Astrocyte of the hippocampus (primary cell): ENCODE measurements at regions not wholly inside any gene's neighbourhood (a gene's known extent, or its start where the extent isn't known, plus 50 kb on each side); places are given as distances from the start of the nearest gene placed in this dataset.

Experiments
- DNase-seq: peaks from one replicate; pipeline ENCODE4 v3.0.0; 2011; ENCODE audit warnings: low read depth, low spot score

DNA sequence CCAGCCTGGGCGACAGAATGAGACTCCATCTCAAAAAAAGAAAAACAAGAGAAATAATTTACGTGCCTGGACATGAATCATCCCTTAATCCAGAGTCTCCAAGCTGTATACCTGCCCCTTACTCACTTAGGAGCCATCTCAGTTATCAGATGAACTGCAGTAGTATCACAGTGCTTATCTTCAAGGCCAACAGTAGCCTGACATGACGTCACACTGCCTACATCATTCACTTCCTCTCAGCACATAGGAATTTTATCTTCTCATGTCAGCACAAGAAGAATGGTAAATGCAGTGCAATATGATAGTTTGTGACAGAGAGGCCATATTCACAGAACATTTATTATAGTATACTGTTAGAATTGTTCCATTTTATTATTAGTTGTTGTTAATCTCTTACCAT is 216.6 kb downstream of the SS18 start:
- DNase-seq, result no peak

DNA sequence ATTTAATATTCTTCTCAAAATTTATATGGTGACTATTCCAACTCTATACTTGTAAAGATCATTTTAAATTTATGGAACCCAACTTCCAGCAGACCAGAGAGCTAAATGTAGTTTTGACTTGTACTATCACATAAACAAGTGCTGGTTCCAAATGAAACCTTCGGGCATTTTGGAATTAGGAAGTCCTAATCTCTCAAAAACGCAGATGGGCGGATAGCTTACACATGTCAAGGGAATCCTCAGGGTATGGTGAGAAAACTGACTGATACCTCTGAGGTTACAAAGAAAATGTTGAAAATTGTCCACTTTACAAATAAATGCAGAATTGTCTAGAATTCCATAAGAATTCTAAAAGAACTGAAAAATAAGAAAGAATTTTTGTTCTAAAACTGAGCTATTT is 224.1 kb downstream of the SS18 start:
- no peak for DNase-seq

DNA sequence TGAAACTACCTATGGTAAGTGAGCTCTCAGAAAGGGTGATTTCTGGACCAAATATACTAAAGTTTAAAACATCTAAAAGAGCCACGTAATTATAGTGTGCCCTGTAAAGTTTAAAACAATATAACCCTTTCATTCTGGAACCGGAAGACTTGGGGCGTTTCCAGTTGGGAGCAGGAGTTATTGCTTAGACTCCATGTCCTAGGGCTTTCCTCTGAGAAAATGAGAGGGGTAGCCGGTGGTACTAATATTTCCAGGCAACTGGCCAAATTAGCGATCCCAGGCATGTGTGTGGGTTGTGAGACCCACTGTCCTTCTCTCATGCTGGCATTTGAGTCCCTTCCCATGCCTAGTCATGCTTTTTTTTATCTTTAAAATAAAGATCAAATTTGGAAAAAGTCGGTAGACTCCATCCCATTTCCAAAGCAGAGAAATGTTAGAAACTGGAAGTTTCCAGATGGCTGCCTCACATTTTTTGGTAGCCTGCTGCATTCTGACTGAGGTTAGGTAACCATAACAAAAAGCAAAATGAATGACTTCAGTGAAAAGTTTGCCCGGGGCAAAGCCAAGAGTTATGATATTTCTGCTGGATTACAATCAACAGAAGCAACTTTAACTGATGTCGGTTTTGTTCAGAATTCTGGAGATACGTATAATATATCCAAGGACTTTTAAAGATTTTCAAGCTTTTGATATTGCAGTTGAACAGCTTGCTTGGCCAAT is 227.4 kb downstream of the SS18 start:
- no peak for DNase-seq

DNA sequence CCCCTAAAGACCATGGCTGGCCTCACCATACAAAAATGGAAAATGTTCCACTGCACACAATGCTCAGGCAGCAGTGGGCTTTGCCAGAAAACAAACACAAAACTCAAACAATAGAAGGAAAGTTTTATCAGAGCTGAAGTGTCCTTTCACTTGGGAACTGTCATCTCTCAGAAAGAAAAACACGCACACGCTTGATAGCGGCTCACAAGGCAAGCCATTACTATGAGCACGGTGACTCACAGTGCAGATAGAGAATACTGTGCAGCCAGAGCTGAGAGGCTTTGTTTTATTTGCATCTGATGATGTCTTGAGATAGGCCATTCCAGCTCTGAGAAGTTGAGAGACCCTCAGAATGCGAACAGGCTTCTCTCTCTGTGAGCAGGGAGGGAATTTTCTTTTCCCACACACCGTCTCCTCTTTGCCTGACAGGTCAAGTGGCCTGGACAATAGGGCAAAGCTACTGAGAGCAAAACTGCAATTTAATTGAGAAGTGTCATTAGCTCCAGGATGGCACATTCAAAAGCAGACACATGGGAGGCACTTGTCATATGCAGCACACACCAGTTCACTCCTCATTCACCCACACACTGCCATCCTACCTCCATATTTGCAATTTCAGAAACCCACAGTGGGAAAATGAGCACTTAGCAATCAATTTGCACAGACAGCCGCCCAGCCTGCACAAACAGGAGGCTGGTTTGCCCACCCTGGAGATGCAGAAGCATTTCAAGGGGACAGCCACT is 236.6 kb downstream of the SS18 start:
- DNase-seq, result peak; percentile 32

DNA sequence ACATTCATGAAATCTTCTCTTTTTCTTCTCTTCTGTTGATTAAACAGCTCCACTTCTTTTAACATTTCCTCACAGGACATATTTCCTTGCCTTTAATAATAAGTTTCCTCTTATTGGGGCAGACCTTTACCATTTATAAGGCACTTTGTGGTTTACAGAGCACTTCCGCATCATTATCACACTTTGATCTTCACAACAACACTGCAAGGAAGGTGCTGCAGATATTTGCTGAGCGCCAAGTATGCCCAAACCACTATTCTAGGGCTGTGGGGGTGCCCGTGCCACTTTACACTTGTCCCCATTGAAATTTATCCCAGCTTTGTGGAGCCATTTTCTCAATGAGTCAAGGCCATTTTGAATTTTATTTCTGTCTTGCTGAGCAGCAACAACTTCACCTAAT is 246.6 kb downstream of the SS18 start:
- DNase-seq, result no peak

DNA sequence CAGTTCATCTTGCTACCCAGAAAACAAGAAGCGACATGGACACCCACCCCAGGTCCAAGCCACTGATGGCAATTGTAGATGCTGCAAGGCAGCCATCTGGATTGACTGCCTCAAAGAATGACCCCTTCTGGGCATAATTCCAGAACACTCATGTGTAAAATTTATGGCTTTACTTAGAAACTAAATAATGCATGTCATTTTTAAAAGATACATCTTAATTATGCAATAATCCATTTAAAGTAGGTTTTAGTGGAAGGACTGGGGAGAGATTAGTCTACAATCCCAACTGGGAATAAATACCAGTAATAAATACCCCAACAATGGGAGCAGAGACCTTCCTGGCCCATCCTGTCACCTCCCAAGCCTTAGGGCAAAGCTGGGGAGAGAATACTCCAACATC is 247.7 kb downstream of the SS18 start:
- DNase-seq, result no peak

DNA sequence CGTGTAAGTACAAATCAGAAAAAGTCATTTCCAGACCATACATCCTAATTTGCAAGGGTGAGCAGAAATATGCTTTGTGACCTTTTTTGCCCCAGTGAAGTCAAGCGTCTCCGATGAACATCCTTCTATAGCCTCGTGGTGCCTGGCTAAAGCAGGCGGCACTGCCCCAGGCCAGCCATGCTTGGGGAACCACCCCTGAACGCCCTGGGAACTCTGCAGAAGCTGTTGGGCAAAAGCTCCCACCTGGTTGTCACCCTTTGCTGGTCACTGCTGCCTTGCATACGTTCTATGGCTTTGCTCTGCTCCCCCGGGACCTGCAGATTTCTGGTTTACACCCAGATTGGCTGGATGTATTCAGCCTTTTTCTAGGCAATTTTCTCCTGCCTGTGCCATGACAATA is 256.4 kb downstream of the SS18 start:
- DNase-seq, result no peak

DNA sequence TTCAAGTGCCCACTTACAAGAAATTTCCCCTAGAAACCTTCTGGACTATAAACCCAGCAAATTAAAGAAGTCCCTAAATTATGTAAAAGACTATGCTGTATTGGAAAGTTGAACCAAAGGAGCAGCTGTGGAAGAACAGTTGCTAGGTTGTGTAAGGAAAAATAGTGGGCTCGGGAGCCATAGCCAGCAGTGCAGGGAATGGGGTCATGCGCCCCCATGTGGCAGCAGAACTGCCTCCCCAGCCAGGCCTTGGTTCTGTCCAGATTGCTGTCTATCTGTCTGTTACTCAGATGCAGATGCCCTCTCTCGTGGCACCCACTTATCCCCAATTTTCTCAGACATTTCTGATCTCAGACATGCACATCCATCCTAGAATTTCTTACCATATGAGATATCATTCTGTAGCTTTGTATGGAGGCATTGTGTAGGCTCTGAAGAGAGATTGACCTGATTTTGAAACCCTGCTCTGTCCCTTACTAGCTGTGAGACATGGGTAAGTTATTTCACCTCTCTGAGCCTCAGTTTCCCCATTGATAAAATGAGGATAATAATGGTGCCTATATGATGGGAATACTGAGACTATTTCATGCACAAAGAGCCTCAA is 258.3 kb downstream of the SS18 start:
- peak; percentile 83 for DNase-seq

DNA sequence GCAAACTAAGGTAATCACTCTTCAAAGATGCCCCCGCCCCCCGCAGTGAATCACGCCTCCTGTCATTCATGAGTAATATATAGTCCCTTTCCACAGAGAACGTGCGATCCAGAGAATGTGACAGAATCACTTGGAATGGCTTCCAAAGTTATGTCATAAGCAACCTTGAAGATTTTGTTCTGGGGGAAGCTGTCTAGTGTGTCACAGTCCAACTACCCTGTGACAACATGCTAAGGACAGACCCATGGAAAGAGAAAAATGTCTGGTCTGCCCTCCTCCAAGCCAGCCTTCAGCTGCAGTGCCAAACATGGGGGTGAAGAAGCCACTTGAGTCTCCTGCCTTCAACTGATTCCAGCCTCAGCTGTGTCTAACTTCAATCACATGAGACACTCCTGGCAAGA is 259.1 kb downstream of the SS18 start:
- DNase-seq, result peak; percentile 12

DNA sequence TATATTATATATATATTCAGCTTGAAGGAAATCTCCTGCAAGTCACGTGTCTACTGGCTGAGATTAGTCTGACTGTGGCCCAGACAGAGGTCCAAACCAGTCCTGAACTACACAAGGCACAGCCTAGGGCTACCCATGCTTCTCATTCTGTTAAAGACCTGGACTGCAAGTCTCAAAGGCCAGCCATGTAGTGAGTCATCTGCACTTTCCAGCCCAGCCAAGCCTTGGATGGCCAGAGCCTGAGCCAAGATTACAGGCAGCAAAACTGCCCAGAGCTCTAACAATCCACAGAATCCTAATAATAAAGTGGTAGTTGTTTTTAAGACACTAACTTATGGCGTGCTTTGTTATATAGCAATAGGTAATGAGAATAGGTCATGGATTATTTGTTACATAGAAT is 259.6 kb downstream of the SS18 start:
- peak; percentile 86 for DNase-seq

DNA sequence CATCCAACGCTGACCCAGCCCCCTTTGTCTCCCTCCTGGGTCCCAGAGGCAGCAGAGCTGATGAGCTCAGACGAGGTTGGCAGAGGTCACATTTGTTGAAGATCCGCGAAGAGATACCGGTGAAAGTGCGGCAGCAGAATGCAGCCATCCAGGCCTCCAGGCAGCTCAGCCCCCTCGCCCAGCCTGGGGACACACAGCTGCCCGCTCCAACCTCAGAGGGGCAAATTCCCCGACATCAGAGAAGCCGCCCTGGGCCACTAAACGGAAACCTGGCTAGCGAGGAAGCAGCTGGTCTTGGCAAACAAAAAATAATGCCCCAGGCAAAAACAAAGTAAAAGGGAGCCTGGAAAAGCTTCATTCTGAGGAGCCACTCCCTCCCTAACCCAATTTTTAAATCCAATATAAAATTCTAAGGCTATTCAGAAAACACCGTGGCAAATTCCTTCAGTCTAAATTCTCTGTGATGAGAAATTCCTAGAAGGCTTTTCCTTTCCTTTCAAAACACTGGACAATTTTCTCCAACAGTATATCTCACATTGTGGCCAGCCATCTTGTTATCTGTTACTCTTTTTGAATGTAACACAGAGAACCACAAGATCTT is 262.4 kb downstream of the SS18 start:
- DNase-seq, result peak; percentile 60

DNA sequence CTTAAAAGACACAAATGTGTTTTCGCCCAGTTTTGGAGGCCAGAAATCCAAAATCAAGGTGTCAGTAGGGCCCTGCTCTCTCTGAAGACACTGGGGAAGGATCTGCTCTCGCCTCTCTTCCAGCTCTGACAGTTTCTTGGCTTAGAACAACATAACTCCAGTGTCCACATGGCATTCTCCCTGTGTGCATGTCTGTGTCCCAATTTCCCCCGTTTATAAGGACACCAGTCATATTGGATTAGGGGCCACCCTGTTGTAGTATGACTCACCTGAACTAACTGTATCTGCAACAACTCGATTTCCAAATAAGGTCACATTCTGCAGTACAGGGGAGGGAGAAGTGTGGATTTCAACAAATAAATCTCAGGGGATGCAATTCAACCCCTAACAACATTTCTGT is 263.2 kb downstream of the SS18 start:
- DNase-seq, result no peak

DNA sequence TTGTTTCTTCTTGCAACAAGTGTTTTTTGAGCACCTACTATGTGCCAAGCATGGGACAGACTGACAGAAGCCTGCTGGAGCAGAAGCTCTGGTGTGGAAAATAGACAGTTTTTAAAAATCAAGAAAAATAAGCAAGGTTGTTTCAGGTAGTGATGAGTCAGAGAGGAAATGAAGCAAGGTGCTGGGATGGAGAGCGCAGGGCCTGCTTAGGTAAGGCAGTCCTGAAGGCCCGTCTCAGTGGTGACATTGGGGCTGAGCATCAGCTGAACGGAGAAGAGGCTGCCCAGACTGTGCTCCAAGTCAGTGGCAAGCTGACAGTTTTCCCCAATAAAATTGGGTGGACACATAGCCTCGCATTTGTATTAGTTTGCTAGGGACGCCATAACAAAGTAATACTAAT is 263.6 kb downstream of the SS18 start:
- no peak for DNase-seq

DNA sequence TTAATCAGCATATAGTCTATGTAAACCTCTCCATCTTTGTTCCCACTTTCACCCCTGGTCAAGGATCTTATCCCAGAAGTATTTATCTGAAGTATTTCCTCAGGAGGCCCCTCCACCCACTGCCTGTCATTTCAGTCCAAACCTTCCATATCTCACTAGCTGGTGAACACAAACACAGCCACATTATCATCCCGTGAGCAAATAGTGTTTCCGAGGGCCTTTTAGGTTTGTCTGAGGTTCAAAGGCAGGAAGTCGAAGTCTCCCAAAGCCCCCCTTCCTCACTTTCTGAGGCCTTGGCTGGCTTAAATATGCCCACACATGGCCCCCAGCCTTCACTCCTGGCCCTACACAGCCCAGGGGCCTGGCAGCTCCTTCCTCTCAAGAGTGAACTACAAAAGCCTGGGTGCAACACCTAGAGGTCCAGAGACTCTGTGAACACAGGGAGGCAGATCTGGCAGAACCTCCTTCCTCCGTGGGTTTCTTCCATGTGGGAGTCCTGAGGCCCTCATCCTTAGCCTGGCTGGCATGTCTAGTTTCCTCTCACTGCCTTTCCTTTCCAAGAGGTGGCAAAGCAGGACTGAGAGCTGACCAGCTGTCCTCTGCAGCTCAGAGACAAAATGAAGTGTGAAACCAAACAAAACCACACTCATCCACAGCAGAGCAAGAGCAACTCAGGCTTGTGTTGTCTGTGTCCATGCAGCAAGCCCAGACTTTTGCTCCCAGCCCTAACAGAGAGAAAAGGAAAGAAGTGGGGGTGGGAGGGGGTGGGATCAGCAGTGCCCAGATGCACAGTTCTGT is 264.2 kb downstream of the SS18 start:
- DNase-seq, result no peak

DNA sequence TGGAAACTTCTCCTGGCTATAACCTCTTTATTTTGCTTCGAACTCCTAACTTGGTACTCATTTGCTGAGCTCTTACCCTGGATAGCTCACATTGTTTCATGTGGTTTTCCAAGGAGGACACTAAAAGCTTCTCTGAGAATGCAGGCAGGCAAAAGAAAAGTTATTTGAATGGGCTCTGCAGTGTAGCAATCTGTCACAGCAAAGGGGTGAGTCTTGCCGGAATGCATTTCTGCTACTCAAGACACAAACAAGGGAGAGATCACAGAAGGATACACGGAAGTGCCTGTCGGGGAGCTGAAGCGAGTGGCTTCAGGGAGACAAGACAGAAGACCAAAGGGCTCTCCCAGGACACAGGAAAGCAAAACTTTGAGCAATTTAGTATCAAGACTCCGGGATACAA is 265.4 kb downstream of the SS18 start:
- DNase-seq, result peak; percentile 36

DNA sequence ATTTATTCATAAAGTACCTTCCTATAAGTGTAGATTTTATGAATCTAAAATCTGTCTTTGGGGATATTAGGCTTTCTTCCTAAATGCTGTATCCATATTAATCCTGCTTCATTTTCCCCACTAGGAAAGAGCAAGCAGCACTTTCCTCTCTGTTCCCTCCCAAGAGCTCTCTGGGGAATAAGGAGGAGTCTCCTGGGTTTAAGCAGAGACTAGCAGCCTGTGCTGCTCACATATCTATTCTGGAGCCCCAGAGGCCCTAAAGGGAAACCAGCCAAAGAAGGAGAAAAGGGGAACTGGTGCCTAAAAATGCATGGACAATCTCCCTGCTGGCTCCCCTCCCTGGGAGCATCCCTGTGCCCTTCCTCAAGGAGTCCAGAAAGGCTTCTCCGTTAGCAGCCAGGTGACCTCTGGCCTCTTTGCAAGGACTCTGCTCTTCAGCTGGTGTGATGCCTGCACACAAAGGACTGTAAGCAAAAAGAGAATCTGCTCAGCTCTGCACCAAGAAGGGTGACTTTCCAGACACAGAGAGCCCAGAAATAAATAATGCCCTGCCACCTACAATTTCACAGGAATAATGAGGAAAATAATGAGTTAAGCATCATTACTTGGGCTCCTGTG is 270.6 kb downstream of the SS18 start:
- DNase-seq, result no peak

DNA sequence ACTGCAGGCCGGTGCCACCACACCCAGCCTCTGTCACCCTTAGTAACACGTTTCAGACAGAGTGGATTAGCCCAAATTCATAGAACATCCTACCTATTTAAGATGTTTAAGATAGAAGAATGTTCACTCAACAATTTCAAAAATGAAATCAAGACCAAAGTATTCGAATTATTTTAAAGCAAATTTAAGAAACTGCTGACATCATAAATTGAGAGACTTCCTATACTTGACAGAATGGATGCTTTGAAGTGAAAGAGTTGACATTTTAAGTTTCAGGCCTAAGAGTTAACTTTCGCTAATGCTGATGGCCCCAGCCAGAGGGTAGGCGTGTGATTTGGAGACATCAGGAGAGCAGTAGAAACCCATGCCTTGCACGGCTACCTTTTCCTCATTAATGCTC is 271.9 kb downstream of the SS18 start:
- no peak for DNase-seq

DNA sequence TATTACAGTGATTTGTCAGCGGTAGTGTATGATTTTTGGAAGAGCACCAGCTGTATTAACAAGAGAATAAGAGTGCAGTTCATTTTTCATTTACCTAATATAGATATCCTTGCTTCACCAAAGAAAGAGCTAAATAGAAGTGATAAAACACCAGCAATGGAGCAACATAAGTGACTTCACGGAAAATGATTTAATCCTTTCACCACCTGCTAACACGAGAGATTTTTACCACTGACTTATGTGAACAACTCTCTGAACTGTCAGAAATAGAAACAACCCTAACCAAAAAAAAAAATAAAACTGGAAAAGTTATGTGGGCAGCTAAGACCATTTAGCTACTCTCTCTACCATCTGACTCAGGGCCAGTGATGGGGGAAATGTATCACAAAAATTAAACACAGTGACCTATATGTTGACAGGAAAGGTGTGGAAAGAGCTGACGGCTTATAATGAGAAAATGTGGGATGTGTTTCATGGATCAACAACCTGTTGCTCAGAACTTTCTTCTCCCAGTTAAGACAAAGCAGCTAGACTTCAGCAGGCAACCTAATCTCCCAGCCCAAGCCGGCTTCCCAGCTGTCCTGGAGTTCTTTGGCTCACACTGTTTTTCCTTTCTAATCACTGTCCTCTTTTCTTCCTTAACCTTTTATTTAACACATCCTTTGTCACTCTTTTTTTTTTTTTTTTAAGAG is 272.7 kb downstream of the SS18 start:
- no peak for DNase-seq

DNA sequence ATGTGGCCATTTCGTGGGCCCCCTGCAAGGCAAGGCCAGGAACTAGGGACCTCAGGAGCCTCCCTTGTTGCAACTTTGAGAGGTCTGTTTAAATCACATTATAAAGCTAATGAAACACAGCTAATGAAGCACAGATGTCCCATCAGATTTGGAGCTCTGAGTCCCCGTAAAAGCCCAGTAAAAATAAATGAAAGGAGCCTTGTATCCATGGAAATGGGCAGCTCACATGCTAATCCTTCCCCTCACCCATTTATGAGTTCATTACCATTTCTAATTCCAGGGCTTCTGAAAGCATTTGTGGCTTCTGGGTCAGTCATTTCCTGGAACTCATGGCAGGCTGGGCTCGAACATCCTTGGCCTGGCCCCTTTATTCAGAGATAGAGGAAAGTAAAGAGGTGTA is 274.8 kb downstream of the SS18 start:
- peak; percentile 35 for DNase-seq

DNA sequence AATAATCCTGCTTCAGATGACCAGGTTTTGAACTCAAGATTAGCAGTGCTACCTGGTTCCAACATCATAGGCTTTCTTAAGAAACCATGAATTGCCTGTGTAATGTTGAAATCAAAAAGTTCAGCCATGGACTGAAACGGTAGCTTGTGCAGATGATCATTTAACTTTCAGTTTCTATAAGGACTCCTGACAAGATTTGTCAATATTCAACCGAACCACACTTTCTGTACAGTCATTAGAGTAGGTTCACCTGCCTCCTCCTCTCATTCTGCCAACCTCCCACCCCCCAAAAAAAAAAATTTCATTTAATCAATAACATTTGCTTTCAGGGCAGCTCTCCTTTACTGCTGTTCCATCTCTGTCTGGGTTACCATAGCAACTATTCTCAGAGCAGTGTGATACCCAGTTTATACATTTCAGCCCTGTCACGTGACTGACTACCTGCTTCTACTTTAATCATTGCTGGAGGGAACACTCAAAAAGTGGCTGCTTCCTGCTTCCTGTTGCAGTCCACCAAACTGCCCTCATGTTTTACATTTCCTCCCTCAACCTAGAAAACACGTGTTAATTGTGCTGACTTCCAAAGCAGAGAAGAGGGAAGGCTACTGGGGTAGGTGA is 275.5 kb downstream of the SS18 start:
- no peak for DNase-seq
